HG02798 (cell line): ENCODE measurements at regions not wholly inside any gene's neighbourhood (a gene's known extent, or its start where the extent isn't known, plus 50 kb on each side); places are given as distances from the start of the nearest gene placed in this dataset.

ENCODE experiments used
- ATAC-seq: cut with Tn5 transposase; IDR thresholded peaks from one replicate; pipeline ENCODE4 v1.9.1; 2021; ENCODE audit warnings: mild to moderate bottlenecking; ENCODE audit not compliant: unreplicated experiment, poor library complexity

GRCh38 chr2:122514451-122514996 lies 759.1 kb downstream of the TSN start:
- ATAC-seq, result no peak

GRCh38 chr2:122515731-122516290 lies 760.4 kb downstream of the TSN start:
- no peak for ATAC-seq

GRCh38 chr2:122516775-122517174 lies 761.3 kb downstream of the TSN start:
- no peak for ATAC-seq

GRCh38 chr2:122519366-122519765 lies 763.9 kb downstream of the TSN start:
- no peak for ATAC-seq

GRCh38 chr2:122519821-122520611 lies 764.6 kb downstream of the TSN start:
- no peak for ATAC-seq

GRCh38 chr2:122523143-122523542 lies 767.7 kb downstream of the TSN start:
- ATAC-seq, result no peak

- no peak for ATAC-seq
These were observed 768.5 kb downstream of the TSN start for GRCh38 chr2:122523981-122524380.

- no peak for ATAC-seq
These were observed 769.9 kb downstream of the TSN start for GRCh38 chr2:122525336-122525735.

GRCh38 chr2:122528061-122528460 lies 772.6 kb downstream of the TSN start:
- no peak for ATAC-seq

GRCh38 chr2:122528958-122529705 lies 773.7 kb downstream of the TSN start:
- no peak for ATAC-seq

- peak; percentile 83 for ATAC-seq
These were observed 775.4 kb downstream of the TSN start for GRCh38 chr2:122530814-122531213.

- ATAC-seq, result no peak
These were observed 776.0 kb downstream of the TSN start for GRCh38 chr2:122531290-122532071.

- ATAC-seq, result no peak
These were observed 776.6 kb downstream of the TSN start for GRCh38 chr2:122532072-122532344.

- ATAC-seq, result no peak
These were observed 777.0 kb downstream of the TSN start for GRCh38 chr2:122532481-122532880.

GRCh38 chr2:122535960-122536505 lies 780.6 kb downstream of the TSN start:
- ATAC-seq, result no peak

- no peak for ATAC-seq
These were observed 783.9 kb downstream of the TSN start for GRCh38 chr2:122539311-122539710.

- no peak for ATAC-seq
These were observed 784.5 kb downstream of the TSN start for GRCh38 chr2:122539920-122540319.

GRCh38 chr2:122542236-122542635 lies 786.8 kb downstream of the TSN start:
- no peak for ATAC-seq

GRCh38 chr2:122542646-122543045 lies 787.2 kb downstream of the TSN start:
- no peak for ATAC-seq

GRCh38 chr2:122543815-122544214 lies 788.4 kb downstream of the TSN start:
- no peak for ATAC-seq
